Testis (tissue), 2 donors: ENCODE measurements at regions not wholly inside any gene's neighbourhood (a gene's known extent, or its start where the extent isn't known, plus 50 kb on each side); places are given as distances from the start of the nearest gene placed in this dataset.

Source experiments
- DNase-seq: peaks from one replicate; pipeline ENCODE4 v3.0.0-alpha.2; 2019
- H3K27ac ChIP-seq, 2 donors: fragments of 200-600 bp; sonication (generic); one replicate each; pipeline ENCODE4 v1.5.1; 2019
- H3K27me3 ChIP-seq: fragments of 200-600 bp; sonication (generic); one replicate; pipeline ENCODE4 v1.5.1; 2019
- H3K36me3 ChIP-seq: fragments of 200-600 bp; sonication (generic); one replicate; pipeline ENCODE4 v1.5.1; 2017; ENCODE audit warnings: low read depth; ENCODE audit errors: missing control alignments
- H3K4me1 ChIP-seq: fragments of 200-600 bp; sonication (generic); one replicate; pipeline ENCODE4 v1.5.1; 2019
- H3K4me3 ChIP-seq, 2 donors: fragments of 200-600 bp; sonication (generic); one replicate each; pipeline ENCODE4 v1.5.1; 2017 to 2019
- H3K9me3 ChIP-seq: fragments of 200-600 bp; sonication (generic); one replicate; pipeline ENCODE4 v1.5.1; 2017
- POLR2A ChIP-seq: fragments of 450-650 bp; IDR thresholded peaks from one replicate; pipeline ENCODE4 v1.6.1; 2017; ENCODE audit warnings: antibody characterized with exemption, mild to moderate bottlenecking, moderate library complexity
- WGBS, 2 donors: methylation state at CpG; one replicate each; pipeline ENCODE4 v1.1.5; 2018; 5-methylcytosine and 5-hydroxymethylcytosine counted together
- intact Hi-C: fragments of 100-400 bp; cut with DNase I; formaldehyde crosslinking; loops from one replicate; pipeline ENCODE4 v1.15.1; 2023; ENCODE audit warnings: low total_unique reads
- TF ChIP-seq, protein P1 (sequence below), 3 experiments: fragments of 450-650 bp in 2 of 3; fragments of 200-600 bp in 1 of 3; sonication (generic) in 1 of 3; IDR thresholded peaks; one replicate each; pipeline ENCODE4 v1.5.1; 2016 to 2019; ENCODE audit warnings: antibody characterized with exemption in 3 of 3, mild to moderate bottlenecking in 2 of 3, moderate library complexity in 1 of 3

DNA sequence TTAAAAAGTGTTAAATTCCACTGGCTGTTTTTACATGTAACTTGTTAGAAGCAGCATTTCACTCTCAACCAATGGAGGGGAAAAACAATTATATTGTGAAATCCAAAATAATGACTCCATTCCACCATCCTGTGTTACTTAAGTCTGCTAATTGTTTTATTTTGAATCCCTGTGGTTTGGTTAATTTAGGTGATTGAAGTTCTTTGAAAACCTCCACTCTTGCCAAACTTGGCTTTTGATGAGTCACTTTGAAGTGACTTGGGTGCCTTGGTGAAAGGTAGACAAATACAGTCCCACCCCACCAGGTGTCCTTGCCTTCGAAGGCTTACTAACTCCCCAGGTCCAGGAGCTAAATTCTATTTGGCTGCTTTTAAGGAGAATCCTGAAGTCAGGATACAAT is 1303.8 kb upstream of the NRXN1 start:
- no peak for TF ChIP-seq POLR2A
- TF ChIP-seq, protein P1, sequence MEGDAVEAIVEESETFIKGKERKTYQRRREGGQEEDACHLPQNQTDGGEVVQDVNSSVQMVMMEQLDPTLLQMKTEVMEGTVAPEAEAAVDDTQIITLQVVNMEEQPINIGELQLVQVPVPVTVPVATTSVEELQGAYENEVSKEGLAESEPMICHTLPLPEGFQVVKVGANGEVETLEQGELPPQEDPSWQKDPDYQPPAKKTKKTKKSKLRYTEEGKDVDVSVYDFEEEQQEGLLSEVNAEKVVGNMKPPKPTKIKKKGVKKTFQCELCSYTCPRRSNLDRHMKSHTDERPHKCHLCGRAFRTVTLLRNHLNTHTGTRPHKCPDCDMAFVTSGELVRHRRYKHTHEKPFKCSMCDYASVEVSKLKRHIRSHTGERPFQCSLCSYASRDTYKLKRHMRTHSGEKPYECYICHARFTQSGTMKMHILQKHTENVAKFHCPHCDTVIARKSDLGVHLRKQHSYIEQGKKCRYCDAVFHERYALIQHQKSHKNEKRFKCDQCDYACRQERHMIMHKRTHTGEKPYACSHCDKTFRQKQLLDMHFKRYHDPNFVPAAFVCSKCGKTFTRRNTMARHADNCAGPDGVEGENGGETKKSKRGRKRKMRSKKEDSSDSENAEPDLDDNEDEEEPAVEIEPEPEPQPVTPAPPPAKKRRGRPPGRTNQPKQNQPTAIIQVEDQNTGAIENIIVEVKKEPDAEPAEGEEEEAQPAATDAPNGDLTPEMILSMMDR (IDR thresholded peaks at IDR 0.05), result no peak
- DNase-seq, result no peak
- Histone ChIP-seq H3K27me3 (no peaks in the 10 kb centered on the region), H3K4me3 (no peak overlapping the region), H3K4me1 (no peaks in the 10 kb centered on the region), H3K36me3 (no peaks in the 10 kb centered on the region), H3K27ac (no peak overlapping the region), H3K9me3 (no peaks in the 10 kb centered on the region)
- WGBS, 2 donors, result 58 to 92% methylated on average over 1 of the region's 1 CpG
- intact Hi-C loops, result no loop called here

DNA sequence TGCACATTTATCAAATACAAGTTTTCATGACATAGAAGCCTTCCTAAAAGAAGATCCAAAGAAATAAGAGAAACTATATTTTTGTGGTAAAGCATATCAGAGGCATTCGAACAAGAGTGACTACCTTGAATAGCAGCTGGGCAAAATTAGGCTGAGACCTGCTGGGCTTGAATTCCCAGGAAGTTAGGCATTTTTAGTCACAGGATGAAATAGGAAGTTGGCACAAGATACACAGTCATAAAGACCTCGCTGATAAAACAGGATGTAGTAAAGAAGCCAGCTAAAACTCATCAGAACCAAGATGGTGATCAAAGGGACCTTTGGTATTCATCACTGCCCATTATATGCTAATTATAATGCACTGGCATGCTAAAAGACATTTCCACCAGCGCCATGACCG is 1302.3 kb upstream of the NRXN1 start:
- Histone ChIP-seq H3K27ac (no peak overlapping the region), H3K27me3 (no peaks in the 10 kb centered on the region), H3K9me3 (no peaks in the 10 kb centered on the region), H3K4me1 (no peaks in the 10 kb centered on the region), H3K36me3 (no peaks in the 10 kb centered on the region), H3K4me3 (no peak overlapping the region)
- DNase-seq, result no peak
- TF ChIP-seq, protein P1 (IDR thresholded peaks at IDR 0.05), result no peak
- TF ChIP-seq POLR2A, result no peak
- intact Hi-C loops, result no loop called here
- WGBS, 2 donors, result 66 to 71% methylated on average over 4 of the region's 4 CpGs

- no peaks in the 10 kb centered on the region for H3K27me3 ChIP-seq
- DNase-seq, result no peak
- H3K9me3 ChIP-seq, result no peaks in the 10 kb centered on the region
- no peak for TF ChIP-seq POLR2A
- TF ChIP-seq, protein P1 (IDR thresholded peaks at IDR 0.05), result no peak
- H3K4me1 ChIP-seq, result no peaks in the 10 kb centered on the region
- no peak overlapping the region for H3K4me3 ChIP-seq
- no peak overlapping the region for H3K27ac ChIP-seq
- no peaks in the 10 kb centered on the region for H3K36me3 ChIP-seq
- WGBS, 2 donors, result 95 to 100% methylated on average over 2 of the region's 2 CpGs
- intact Hi-C loops, result no loop called here
These were observed 1295.7 kb upstream of the NRXN1 start for GRCh38 chr2:52327641-52328040.

DNA sequence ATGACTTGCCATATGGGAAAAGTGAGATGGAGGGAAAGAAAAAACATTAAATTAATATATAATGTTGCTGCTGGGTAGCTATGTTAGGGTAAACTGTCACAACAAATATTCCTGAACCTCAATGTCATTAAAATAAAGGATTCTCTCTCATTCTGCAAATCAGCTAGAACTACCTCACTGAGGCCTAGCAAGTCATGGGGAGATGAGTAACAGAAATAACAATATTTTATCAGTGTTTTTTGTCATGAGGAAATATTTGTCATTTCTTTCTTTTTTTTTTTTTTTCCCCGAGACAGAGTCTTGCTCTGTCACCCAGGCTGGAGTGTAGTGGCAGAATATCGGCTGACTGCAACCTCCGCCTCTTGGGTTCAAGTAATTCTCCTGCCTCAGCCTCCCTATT is 1282.3 kb upstream of the NRXN1 start:
- DNase-seq, result no peak
- Histone ChIP-seq H3K4me1 (no peaks in the 10 kb centered on the region), H3K27me3 (no peaks in the 10 kb centered on the region), H3K36me3 (no peaks in the 10 kb centered on the region), H3K9me3 (no peaks in the 10 kb centered on the region), H3K4me3 (no peak overlapping the region), H3K27ac (no peak overlapping the region)
- TF ChIP-seq, protein P1 (IDR thresholded peaks at IDR 0.05), result no peak
- no peak for TF ChIP-seq POLR2A
- intact Hi-C loops, result no loop called here
- WGBS, 2 donors, result 94 to 98% methylated on average over 3 of the region's 3 CpGs

- no peak for DNase-seq
These were observed 1280.6 kb upstream of the NRXN1 start for GRCh38 chr2:52312486-52312885.

More at GRCh38 chr2:52312486-52312885, 1280.6 kb upstream of the NRXN1 start:
- TF ChIP-seq, protein P1 (IDR thresholded peaks at IDR 0.05), result no peak
- TF ChIP-seq POLR2A, result no peak
- H3K4me3 ChIP-seq, result no peak overlapping the region
- H3K27me3 ChIP-seq, result no peaks in the 10 kb centered on the region
- no peaks in the 10 kb centered on the region for H3K9me3 ChIP-seq
- no peaks in the 10 kb centered on the region for H3K36me3 ChIP-seq
- no peak overlapping the region for H3K27ac ChIP-seq
- WGBS, 2 donors, result 64 to 77% methylated on average over 2 of the region's 2 CpGs
- intact Hi-C loops, result no loop called here
- no peaks in the 10 kb centered on the region for H3K4me1 ChIP-seq
